Body of pancreas (tissue), 4 donors: ENCODE measurements at regions not wholly inside any gene's neighbourhood (a gene's known extent, or its start where the extent isn't known, plus 50 kb on each side); places are given as distances from the start of the nearest gene placed in this dataset.

Source experiments
- ATAC-seq: fragments of 150-250 bp; one replicate; pipeline ENCODE4 v1.9.1; 2016
- DNase-seq, 4 donors: peaks; one replicate each; pipeline ENCODE4 v3.0.0-alpha.2; 2019
- H3K27ac ChIP-seq, 4 donors: fragments of 200-600 bp; sonication (generic); 1 replicate in 3 of 4; 2 replicates in 1 of 4; pipeline versions ENCODE4 v1.5.1 to v1.6.1; 2016 to 2019; ENCODE audit warnings: mild to moderate bottlenecking in 1 of 4, mixed read lengths in 1 of 4, moderate library complexity in 1 of 4
- H3K27me3 ChIP-seq, 2 donors: fragments of 200-600 bp; sonication (generic); one replicate each; pipeline ENCODE4 v1.6.0; 2016; ENCODE audit warnings: mild to moderate bottlenecking in 1 of 2
- H3K36me3 ChIP-seq, 2 donors: fragments of 200-600 bp; sonication (generic); replicated peaks in 1 of 2; 2 replicates each; pipeline ENCODE4 v1.5.1; 2016; ENCODE audit warnings: low read depth in 2 of 2; ENCODE audit not compliant: insufficient read depth in 1 of 2
- H3K4me1 ChIP-seq: fragments of 200-600 bp; sonication (generic); one replicate; pipeline ENCODE4 v1.6.0; 2016
- H3K4me3 ChIP-seq, 2 donors: fragments of 200-600 bp; sonication (generic); 1 replicate in 1 of 2; 2 replicates in 1 of 2; pipeline ENCODE4 v1.5.1; 2016 to 2019
- H3K9me3 ChIP-seq, 3 donors: fragments of 200-600 bp; sonication (generic); 1 replicate in 2 of 3; 2 replicates in 1 of 3; pipeline ENCODE4 v1.5.1; 2016
- CTCF ChIP-seq, 7 experiments: fragments of 450-650 bp in 4 of 7; fragments of 200-600 bp in 3 of 7; sonication (generic) in 3 of 7; IDR thresholded peaks; one replicate each; pipeline ENCODE4 v1.5.1; 2016 to 2019; ENCODE audit warnings: antibody characterized with exemption in 7 of 7
- POLR2A ChIP-seq, 3 donors: fragments of 450-650 bp; IDR thresholded peaks; one replicate each; pipeline ENCODE4 v1.6.1; 2016; ENCODE audit warnings: antibody characterized with exemption in 3 of 3, mild to moderate bottlenecking in 2 of 3
- WGBS, 2 donors: methylation state at CpG; one replicate each; pipeline ENCODE4 v1.1.5; 2017; 5-methylcytosine and 5-hydroxymethylcytosine counted together
- intact Hi-C: fragments of 100-400 bp; cut with DNase I; formaldehyde crosslinking; loops from one replicate; pipeline ENCODE4 v1.15.1; 2023

GRCh38 chr9:117574099-117574498, 130.1 kb upstream of the TLR4 start:
- no peak for TF ChIP-seq POLR2A (IDR thresholded peaks at IDR 0.05)
- TF ChIP-seq CTCF (IDR thresholded peaks at IDR 0.05): no peak
- Histone ChIP-seq H3K4me1 (no peaks in the 10 kb centered on the region), H3K27me3 (no peaks in the 10 kb centered on the region), H3K36me3 (no peaks in the 10 kb centered on the region), H3K4me3 (no peak overlapping the region), H3K9me3 (no peaks in the 10 kb centered on the region), H3K27ac (no peak overlapping the region)
- ATAC-seq (no peak), DNase-seq (no peak)
- intact Hi-C loops: no loop called here
- WGBS, 2 donors: 53 to 60% methylated on average over 3 of the region's 3 CpGs

GRCh38 chr9:117564839-117565238, 139.4 kb upstream of the TLR4 start:
- H3K4me1 ChIP-seq: no peaks in the 10 kb centered on the region
- no peaks in the 10 kb centered on the region for H3K27me3 ChIP-seq
- no peak overlapping the region for H3K27ac ChIP-seq
- H3K9me3 ChIP-seq: no peaks in the 10 kb centered on the region
- 29 to 44% methylated on average over 1 of the region's 1 CpG for WGBS, 2 donors
- DNase-seq (no peak), ATAC-seq (no peak)
- no peak overlapping the region for H3K4me3 ChIP-seq
- H3K36me3 ChIP-seq: no peaks in the 10 kb centered on the region
- intact Hi-C loops: loop anchor here (10.0 kb wide), 1 partner anchor 80 kb away; no protein-coding TSS in a partner anchor
- TF ChIP-seq CTCF (IDR thresholded peaks at IDR 0.05) (no peak), POLR2A (IDR thresholded peaks at IDR 0.05) (no peak)

GRCh38 chr9:117561761-117562160, 142.4 kb upstream of the TLR4 start:
- Histone ChIP-seq H3K4me1 (no peaks in the 10 kb centered on the region), H3K4me3 (no peak overlapping the region), H3K9me3 (no peaks in the 10 kb centered on the region), H3K36me3 (no peaks in the 10 kb centered on the region), H3K27me3 (no peaks in the 10 kb centered on the region), H3K27ac (no peak overlapping the region)
- 57 to 62% methylated on average over 2 of the region's 2 CpGs for WGBS, 2 donors
- DNase-seq (no peak), ATAC-seq (no peak)
- no peak for TF ChIP-seq POLR2A (IDR thresholded peaks at IDR 0.05)
- no peak for TF ChIP-seq CTCF (IDR thresholded peaks at IDR 0.05)
- intact Hi-C loops: loop anchor here (10.0 kb wide), 1 partner anchor 77 kb away; no protein-coding TSS in a partner anchor

- H3K9me3 ChIP-seq: no peaks in the 10 kb centered on the region
- no peaks in the 10 kb centered on the region for H3K4me1 ChIP-seq
- TF ChIP-seq POLR2A (IDR thresholded peaks at IDR 0.05): no peak
- TF ChIP-seq CTCF (IDR thresholded peaks at IDR 0.05): peak; percentile 22 to 69 (median 58)
- ATAC-seq (peak; percentile 59), DNase-seq (peak; percentile 74 to 89 (median 80))
- WGBS, 2 donors: 47 to 51% methylated on average over 5 of the region's 5 CpGs
- intact Hi-C loops: no loop called here
- no peaks in the 10 kb centered on the region for H3K36me3 ChIP-seq
- H3K27me3 ChIP-seq: no peaks in the 10 kb centered on the region
- no peak overlapping the region for H3K4me3 ChIP-seq
- no peak overlapping the region for H3K27ac ChIP-seq
Measured at GRCh38 chr9:117555964-117556629, 141.2 kb upstream of the ASTN2 start.

GRCh38 chr9:117552811-117553210, 138.0 kb upstream of the ASTN2 start:
- Histone ChIP-seq H3K36me3 (no peaks in the 10 kb centered on the region), H3K4me3 (no peak overlapping the region), H3K27ac (no peak overlapping the region), H3K4me1 (no peaks in the 10 kb centered on the region), H3K27me3 (no peaks in the 10 kb centered on the region), H3K9me3 (no peaks in the 10 kb centered on the region)
- TF ChIP-seq POLR2A (IDR thresholded peaks at IDR 0.05) (no peak), CTCF (IDR thresholded peaks at IDR 0.05) (no peak)
- WGBS, 2 donors: 56 to 62% methylated on average over 2 of the region's 2 CpGs
- ATAC-seq (no peak), DNase-seq (no peak)
- intact Hi-C loops: no loop called here
